HEK293 (cell line): ENCODE measurements at regions not wholly inside any gene's neighbourhood (a gene's known extent, or its start where the extent isn't known, plus 50 kb on each side); places are given as distances from the start of the nearest gene placed in this dataset.

Experiments used
- CTCF ChIA-PET: fragments of 350-600 bp; formaldehyde crosslinking; extraction: SDS; loops from one replicate; lab custom pipeline; 2021; ENCODE audit warnings: antibody characterized with exemption; lab: Yijun Ruan, JAX
- POLR2A ChIA-PET: fragments of 300-600 bp; formaldehyde crosslinking; extraction: SDS; loops from one replicate; lab custom pipeline; 2020; ENCODE audit warnings: antibody characterized with exemption, inconsistent platforms; lab: Yijun Ruan, JAX
- H3K27ac ChIP-seq: fragments of 200-500 bp; sonication (Bioruptor generic); 2 replicates; pipeline ENCODE4 v1.5.1; 2014; ENCODE audit warnings: low read depth, low read length, control low read depth, inconsistent platforms; ENCODE audit errors: extremely low read depth
- H3K36me3 ChIP-seq, 2 experiments: fragments of 200-500 bp in 1 of 2; sonication (Bioruptor generic) in 1 of 2; 1 replicate in 1 of 2; 2 replicates in 1 of 2; pipeline ENCODE4 v1.5.1; 2014 to 2017; ENCODE audit warnings: inconsistent platforms in 2 of 2, low read length in 2 of 2; ENCODE audit not compliant: control insufficient read depth in 2 of 2, insufficient read depth in 1 of 2
- H3K4me1 ChIP-seq: fragments of 200-500 bp; sonication (Bioruptor generic); 2 replicates; pipeline ENCODE4 v1.5.1; 2014; ENCODE audit warnings: mild to moderate bottlenecking, low read length, inconsistent platforms; ENCODE audit not compliant: control insufficient read depth, insufficient read depth
- H3K4me3 ChIP-seq: 2 replicates; pipeline ENCODE4 v1.5.1; 2011; ENCODE audit warnings: low read depth, mild to moderate bottlenecking, control low read depth, low read length, moderate library complexity
- H3K9me3 ChIP-seq: fragments of 200-500 bp; sonication (Bioruptor generic); 2 replicates; pipeline ENCODE4 v1.5.1; 2014; ENCODE audit warnings: low read depth, low read length, inconsistent platforms; ENCODE audit not compliant: control insufficient read depth, insufficient read depth
- ATF2 ChIP-seq: fragments of 450-650 bp; formaldehyde crosslinking; IDR thresholded peaks from 2 replicates; pipeline ENCODE4 v1.5.1; 2016; ENCODE audit warnings: missing biosample characterization, missing genetic modification characterization, low read depth
- HOXD13 ChIP-seq: sonication (generic); formaldehyde crosslinking; IDR thresholded peaks from 2 replicates; pipeline ENCODE4 v1.8.0; 2022; ENCODE audit warnings: missing genetic modification reagents, borderline replicate concordance
- KLF10 ChIP-seq: fragments of 450-650 bp; IDR thresholded peaks from 2 replicates; pipeline ENCODE4 v1.5.1; 2018; ENCODE audit warnings: missing biosample characterization, mild to moderate bottlenecking, missing genetic modification characterization
- ZBTB7A ChIP-seq: fragments of 450-650 bp; formaldehyde crosslinking; IDR thresholded peaks from 2 replicates; pipeline ENCODE4 v1.5.1; 2016; ENCODE audit warnings: low read depth, missing biosample characterization, missing genetic modification characterization
- ZFP69B ChIP-seq: fragments of 450-650 bp; formaldehyde crosslinking; IDR thresholded peaks from 2 replicates; pipeline ENCODE4 v1.5.1; 2016; ENCODE audit warnings: missing biosample characterization, missing genetic modification characterization
- ZNF121 ChIP-seq: fragments of 450-650 bp; formaldehyde crosslinking; IDR thresholded peaks from 2 replicates; pipeline ENCODE4 v1.5.1; 2016; ENCODE audit warnings: missing biosample characterization, missing genetic modification characterization
- ZNF146 ChIP-seq: fragments of 450-650 bp; formaldehyde crosslinking; IDR thresholded peaks from 2 replicates; pipeline ENCODE4 v1.5.1; 2016; ENCODE audit warnings: missing biosample characterization, missing genetic modification characterization
- ZNF211 ChIP-seq: fragments of 450-650 bp; formaldehyde crosslinking; IDR thresholded peaks from 2 replicates; pipeline ENCODE4 v1.5.1; 2016; ENCODE audit warnings: low read depth, missing biosample characterization, missing genetic modification characterization
- ZNF324 ChIP-seq: fragments of 450-650 bp; formaldehyde crosslinking; IDR thresholded peaks from 2 replicates; pipeline ENCODE4 v1.5.1; 2016; ENCODE audit warnings: missing biosample characterization, missing genetic modification characterization
- ZNF391 ChIP-seq: fragments of 450-650 bp; formaldehyde crosslinking; IDR thresholded peaks from 2 replicates; pipeline ENCODE4 v1.5.1; 2016; ENCODE audit warnings: low read depth, missing biosample characterization, missing genetic modification characterization, borderline replicate concordance
- ZNF398 ChIP-seq: fragments of 450-650 bp; formaldehyde crosslinking; IDR thresholded peaks from 2 replicates; pipeline ENCODE4 v1.5.1; 2017; ENCODE audit warnings: missing biosample characterization, missing genetic modification characterization
- ZNF510 ChIP-seq: fragments of 450-650 bp; formaldehyde crosslinking; IDR thresholded peaks from 2 replicates; pipeline ENCODE4 v1.5.1; 2018; ENCODE audit warnings: mild to moderate bottlenecking, missing genetic modification characterization, missing biosample characterization; ENCODE audit not compliant: insufficient replicate concordance
- ZNF514 ChIP-seq: fragments of 450-650 bp; formaldehyde crosslinking; IDR thresholded peaks from 2 replicates; pipeline ENCODE4 v1.5.1; 2016; ENCODE audit warnings: missing biosample characterization, missing genetic modification characterization
- ZNF521 ChIP-seq: fragments of 450-650 bp; formaldehyde crosslinking; IDR thresholded peaks from 2 replicates; pipeline ENCODE4 v1.5.1; 2017; ENCODE audit warnings: missing biosample characterization, mild to moderate bottlenecking, missing genetic modification characterization
- ZNF529 ChIP-seq: fragments of 450-650 bp; formaldehyde crosslinking; IDR thresholded peaks from 2 replicates; pipeline ENCODE4 v1.5.1; 2017; ENCODE audit warnings: missing genetic modification characterization, missing biosample characterization; ENCODE audit not compliant: insufficient replicate concordance
- ZNF548 ChIP-seq: fragments of 450-650 bp; formaldehyde crosslinking; IDR thresholded peaks from 2 replicates; pipeline ENCODE4 v1.5.1; 2016; ENCODE audit warnings: missing biosample characterization, missing genetic modification characterization
- ZNF596 ChIP-seq: fragments of 450-650 bp; IDR thresholded peaks from 2 replicates; pipeline ENCODE4 v1.5.0; 2018; ENCODE audit warnings: missing biosample characterization, mild to moderate bottlenecking, missing genetic modification characterization, moderate library complexity
- ZNF621 ChIP-seq: fragments of 450-650 bp; formaldehyde crosslinking; IDR thresholded peaks from 2 replicates; pipeline ENCODE4 v1.5.1; 2017; ENCODE audit warnings: missing biosample characterization, missing genetic modification characterization
- ZNF623 ChIP-seq: fragments of 450-650 bp; formaldehyde crosslinking; IDR thresholded peaks from 2 replicates; pipeline ENCODE4 v1.5.1; 2016; ENCODE audit warnings: missing biosample characterization, missing genetic modification characterization
- ZNF624 ChIP-seq: fragments of 450-650 bp; formaldehyde crosslinking; IDR thresholded peaks from 2 replicates; pipeline ENCODE4 v1.5.1; 2017; ENCODE audit warnings: missing biosample characterization, missing genetic modification characterization
- ZNF654 ChIP-seq: fragments of 450-650 bp; formaldehyde crosslinking; IDR thresholded peaks from 2 replicates; pipeline ENCODE4 v1.5.1; 2016; ENCODE audit warnings: low read depth, missing biosample characterization, missing genetic modification characterization
- ZNF670 ChIP-seq: fragments of 450-650 bp; formaldehyde crosslinking; IDR thresholded peaks from 2 replicates; pipeline ENCODE4 v1.5.1; 2016; ENCODE audit warnings: missing biosample characterization, missing genetic modification characterization, low read depth
- ZNF76 ChIP-seq: fragments of 450-650 bp; formaldehyde crosslinking; IDR thresholded peaks from 2 replicates; pipeline ENCODE4; 2016; ENCODE audit warnings: low read depth, missing biosample characterization, missing genetic modification characterization, borderline replicate concordance
- ZNF768 ChIP-seq: fragments of 450-650 bp; formaldehyde crosslinking; IDR thresholded peaks from 2 replicates; pipeline ENCODE4 v1.5.1; 2018; ENCODE audit warnings: missing biosample characterization, mild to moderate bottlenecking, missing genetic modification characterization
- TF ChIP-seq, protein P1 (sequence below): fragments of 450-650 bp; formaldehyde crosslinking; optimal IDR thresholded peaks from 2 replicates; pipeline ENCODE3; 2016; ENCODE audit warnings: missing biosample characterization, mild to moderate bottlenecking, missing genetic modification characterization
- TF ChIP-seq, protein P2 (sequence below): fragments of 450-650 bp; formaldehyde crosslinking; IDR thresholded peaks from 2 replicates; pipeline ENCODE4 v1.5.1; 2016; ENCODE audit warnings: missing biosample characterization, missing genetic modification characterization

GRCh38 chr12:64937452-64937851 lies 113.0 kb downstream of the TBC1D30 start (continued):
- TF ChIP-seq, protein P1, sequence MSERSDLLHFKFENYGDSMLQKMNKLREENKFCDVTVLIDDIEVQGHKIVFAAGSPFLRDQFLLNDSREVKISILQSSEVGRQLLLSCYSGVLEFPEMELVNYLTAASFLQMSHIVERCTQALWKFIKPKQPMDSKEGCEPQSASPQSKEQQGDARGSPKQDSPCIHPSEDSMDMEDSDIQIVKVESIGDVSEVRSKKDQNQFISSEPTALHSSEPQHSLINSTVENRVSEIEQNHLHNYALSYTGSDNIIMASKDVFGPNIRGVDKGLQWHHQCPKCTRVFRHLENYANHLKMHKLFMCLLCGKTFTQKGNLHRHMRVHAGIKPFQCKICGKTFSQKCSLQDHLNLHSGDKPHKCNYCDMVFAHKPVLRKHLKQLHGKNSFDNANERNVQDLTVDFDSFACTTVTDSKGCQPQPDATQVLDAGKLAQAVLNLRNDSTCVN, result no peak
- no peak for TF ChIP-seq ZNF670 (tag by site-specific recombination)

- ChIA-PET POLR2A (no interaction called here), CTCF (no interaction called here)
- TF ChIP-seq ZNF621 (tag by site-specific recombination) (no peak), KLF10 (tag by site-specific recombination) (no peak), ZNF76 (tag by site-specific recombination) (no peak), ZNF121 (tag by site-specific recombination) (no peak), ZNF529 (tag by site-specific recombination) (no peak), ZNF146 (no peak), ZNF211 (tag by site-specific recombination) (no peak), ZNF521 (tag by site-specific recombination) (no peak), ZNF623 (tag by site-specific recombination) (no peak), ZNF548 (tag by site-specific recombination) (no peak), ZNF596 (tag by site-specific recombination) (no peak), HOXD13 (no peak), ZNF654 (tag by site-specific recombination) (no peak)
- Histone ChIP-seq H3K4me1 (no peaks in the 10 kb centered on the region), H3K4me3 (no peak overlapping the region), H3K36me3 (no peaks in the 10 kb centered on the region), H3K9me3 (no peaks in the 10 kb centered on the region), H3K27ac (no peak overlapping the region)
These were observed 113.7 kb downstream of the TBC1D30 start for GRCh38 chr12:64938179-64938578.

DNA sequence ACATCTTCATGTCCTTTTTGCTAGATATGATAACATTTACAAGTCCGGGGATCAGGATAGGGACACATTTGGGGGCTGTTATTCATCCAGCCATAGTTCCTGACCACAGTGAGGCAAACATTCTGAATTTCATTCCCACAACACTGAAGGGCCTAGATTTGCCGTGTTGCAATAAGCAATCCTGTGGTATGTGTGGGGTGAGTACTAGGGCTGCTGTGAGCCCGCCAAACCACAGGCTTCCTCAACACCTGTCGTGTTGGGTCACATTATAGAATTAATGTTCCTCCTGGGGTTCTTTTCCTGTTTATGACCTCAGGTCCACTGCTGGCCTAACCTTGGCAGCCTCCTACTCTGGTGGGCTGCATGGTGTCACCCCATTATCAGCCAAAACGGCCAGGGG lies 119.2 kb downstream of the TBC1D30 start:
- H3K4me1 ChIP-seq, result no peaks in the 10 kb centered on the region
- TF ChIP-seq ZNF624 (no peak), ZNF670 (tag by site-specific recombination) (no peak), ZNF146 (no peak), ZNF398 (tag by site-specific recombination) (no peak), ZNF768 (tag by site-specific recombination) (no peak), ZNF324 (tag by site-specific recombination) (no peak), ZBTB7A (tag by site-specific recombination) (no peak)
- TF ChIP-seq, all 188 proteins: peak for 0
- Histone ChIP-seq H3K4me3 (no peak overlapping the region), H3K9me3 (no peaks in the 10 kb centered on the region), H3K27ac (no peak overlapping the region), H3K36me3 (no peaks in the 10 kb centered on the region)
- ChIA-PET POLR2A (no interaction called here), CTCF (no interaction called here)

DNA sequence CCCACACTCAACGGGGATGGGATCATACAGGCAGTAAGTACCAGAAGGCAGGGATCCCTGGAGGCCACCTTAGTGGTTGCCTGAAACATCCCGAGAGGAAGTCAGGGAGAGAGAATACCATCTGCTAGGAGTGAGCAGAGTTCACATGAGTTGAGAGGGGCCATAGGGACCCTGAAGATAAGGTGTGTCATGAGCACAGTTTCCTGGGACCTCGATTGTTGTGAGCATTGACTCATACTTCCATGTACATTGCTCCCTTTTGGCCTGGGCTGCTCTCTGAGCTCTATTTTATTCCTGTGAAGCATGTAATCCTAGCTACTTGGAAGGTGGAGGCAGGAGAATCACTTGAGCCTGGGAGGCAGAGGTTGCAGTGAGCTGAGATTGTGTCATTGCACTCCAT lies 120.5 kb downstream of the TBC1D30 start:
- Histone ChIP-seq H3K4me3 (no peak overlapping the region), H3K9me3 (no peaks in the 10 kb centered on the region), H3K4me1 (no peaks in the 10 kb centered on the region), H3K27ac (no peak overlapping the region), H3K36me3 (no peaks in the 10 kb centered on the region)
- ChIA-PET POLR2A (no interaction called here), CTCF (interaction anchor here (0.6 kb wide), 1 partner anchor 53 kb away, joined by 3 read pairs; no protein-coding TSS in a partner anchor)
- no peak for TF ChIP-seq ZNF514 (tag by site-specific recombination)
- no peak for TF ChIP-seq ZNF76 (tag by site-specific recombination)
- no peak for TF ChIP-seq ATF2 (tag by site-specific recombination)
- TF ChIP-seq ZNF391, result no peak
- TF ChIP-seq, protein P2, sequence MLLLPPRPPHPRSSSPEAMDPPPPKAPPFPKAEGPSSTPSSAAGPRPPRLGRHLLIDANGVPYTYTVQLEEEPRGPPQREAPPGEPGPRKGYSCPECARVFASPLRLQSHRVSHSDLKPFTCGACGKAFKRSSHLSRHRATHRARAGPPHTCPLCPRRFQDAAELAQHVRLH, result no peak
- TF ChIP-seq ZFP69B (tag by site-specific recombination), result no peak
- no peak for TF ChIP-seq ZNF510 (tag by site-specific recombination)
